GM18505 (cell line): ENCODE measurements at regions not wholly inside any gene's neighbourhood (a gene's known extent, or its start where the extent isn't known, plus 50 kb on each side); places are given as distances from the start of the nearest gene placed in this dataset.
"Not testable (repeated sequence)": the region's sequence is repeated elsewhere in the genome, so short reads cannot be mapped to it uniquely, and the experiment has no call there.

Experiments used
- ATAC-seq: cut with Tn5 transposase; IDR thresholded peaks from one replicate; pipeline ENCODE4 v1.9.1; 2021; ENCODE audit not compliant: unreplicated experiment
- POLR2A ChIP-seq: IDR thresholded peaks from 4 replicates; pipeline ENCODE4 v1.6.1; 2011; ENCODE audit warnings: borderline replicate concordance; ENCODE audit not compliant: insufficient read depth, insufficient read length; ENCODE audit errors: extremely low read depth

- ATAC-seq, result no peak
- TF ChIP-seq POLR2A, result no peak
Measured at GRCh38 chr7:25432807-25433206, 204.5 kb upstream of the NPVF start.

GRCh38 chr7:25436413-25436812 is 208.1 kb upstream of the NPVF start:
- ATAC-seq, result no peak
- TF ChIP-seq POLR2A, result no peak

DNA sequence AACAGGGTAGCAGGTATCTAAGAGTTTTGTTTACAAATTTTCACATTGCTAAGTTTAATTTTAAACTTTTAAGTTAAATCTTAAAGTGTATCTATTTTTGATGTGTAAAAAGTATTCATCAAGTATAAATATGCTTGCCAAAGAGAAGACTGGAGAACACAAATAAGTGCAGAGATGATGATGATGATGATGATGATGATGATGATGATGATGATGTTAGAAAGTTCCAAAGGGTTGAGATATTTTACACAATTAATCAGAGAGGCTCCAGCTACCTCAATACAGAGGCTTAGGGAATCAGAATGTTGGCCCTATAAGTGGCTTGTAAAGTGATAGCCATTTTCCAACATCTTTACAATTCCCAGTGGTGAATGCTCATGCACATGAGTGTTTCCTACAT is 209.0 kb upstream of the NPVF start:
- no peak for TF ChIP-seq POLR2A
- no peak for ATAC-seq

- no peak for ATAC-seq
- no peak for TF ChIP-seq POLR2A
Measured at GRCh38 chr7:25444991-25445390, 216.7 kb upstream of the NPVF start.

DNA sequence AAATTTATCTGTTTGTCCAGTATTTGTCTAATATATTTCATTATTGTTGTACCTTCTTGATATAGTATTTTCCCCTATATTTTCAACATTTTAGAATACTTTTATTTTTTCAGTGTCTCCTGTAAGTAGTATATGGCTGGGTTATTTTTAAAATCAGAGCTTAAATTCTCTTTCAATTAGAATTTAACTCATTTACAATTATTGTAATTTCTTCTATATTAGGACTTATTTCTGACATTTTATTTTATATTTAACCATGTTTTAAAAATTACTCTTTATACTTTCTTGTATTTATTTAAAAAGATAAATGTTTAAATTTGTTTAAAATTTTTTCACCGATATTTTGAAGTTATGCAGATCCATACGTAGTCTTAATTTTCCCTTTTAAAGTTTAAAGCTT is 220.0 kb upstream of the NPVF start:
- no peak for ATAC-seq
- TF ChIP-seq POLR2A, result no peak

- TF ChIP-seq POLR2A, result no peak
- no peak for ATAC-seq
Measured at GRCh38 chr7:25454020-25454419, 225.7 kb upstream of the NPVF start.

GRCh38 chr7:25454562-25455041 is 226.3 kb upstream of the NPVF start:
- ATAC-seq, result no peak
- TF ChIP-seq POLR2A, result no peak

DNA sequence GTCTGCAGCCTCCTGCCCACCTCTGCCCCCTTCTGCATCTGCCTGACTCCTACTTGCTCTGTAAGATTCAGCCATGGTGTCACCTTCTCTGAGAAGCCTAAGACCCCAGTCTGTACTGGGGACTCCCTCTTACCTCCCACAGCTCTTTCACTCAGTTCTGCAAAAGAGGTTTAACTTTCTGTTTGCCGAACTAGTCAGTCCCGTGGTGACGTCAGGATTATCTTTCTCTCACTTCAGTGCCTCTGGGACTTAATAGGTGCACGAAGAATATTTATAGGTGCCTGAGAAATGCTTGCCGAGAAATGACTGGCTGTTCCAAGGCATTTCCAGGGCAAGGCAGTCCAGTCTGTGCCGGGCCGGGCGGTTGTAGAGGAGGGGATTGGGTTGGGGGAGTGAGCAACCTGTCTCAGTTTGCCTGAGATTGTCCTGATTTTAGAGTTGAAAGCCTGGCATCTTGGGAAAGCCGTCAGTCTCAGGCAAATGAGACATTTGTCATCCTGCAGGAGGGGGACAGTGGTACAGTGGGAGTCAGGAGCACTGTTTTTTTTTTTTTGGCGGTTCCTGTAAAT is 227.5 kb upstream of the NPVF start:
- ATAC-seq, result no peak
- no peak for TF ChIP-seq POLR2A

- no peak for ATAC-seq
- TF ChIP-seq POLR2A, result no peak
Measured at GRCh38 chr7:25456467-25457171, 228.3 kb upstream of the NPVF start.

DNA sequence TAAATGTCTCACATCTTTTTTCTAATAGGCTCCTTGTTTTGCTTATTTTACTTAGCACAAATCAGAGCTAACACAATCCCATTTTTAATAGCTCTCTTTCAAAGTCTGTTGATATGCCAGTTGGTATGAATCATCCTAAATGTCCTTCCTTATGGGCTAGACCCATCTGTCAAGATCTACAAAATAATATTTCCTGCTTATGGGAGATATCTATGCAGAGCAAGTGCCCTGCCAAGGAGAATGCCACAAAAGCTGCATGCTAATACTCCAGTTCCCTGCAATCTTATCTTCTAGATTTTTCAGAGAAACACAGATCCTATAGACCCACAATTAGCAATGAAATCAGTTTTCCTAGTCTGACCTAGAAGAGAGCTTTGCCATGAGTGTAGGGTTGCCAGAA is 230.8 kb upstream of the NPVF start:
- no peak for ATAC-seq
- no peak for TF ChIP-seq POLR2A

- no peak for ATAC-seq
Measured at GRCh38 chr7:25460433-25460832, 232.1 kb upstream of the NPVF start.

GRCh38 chr7:25469669-25470068 is 241.4 kb upstream of the NPVF start:
- ATAC-seq, result no peak
- TF ChIP-seq POLR2A, result no peak

More at GRCh38 chr7:25460433-25460832, 232.1 kb upstream of the NPVF start:
- TF ChIP-seq POLR2A, result no peak

DNA sequence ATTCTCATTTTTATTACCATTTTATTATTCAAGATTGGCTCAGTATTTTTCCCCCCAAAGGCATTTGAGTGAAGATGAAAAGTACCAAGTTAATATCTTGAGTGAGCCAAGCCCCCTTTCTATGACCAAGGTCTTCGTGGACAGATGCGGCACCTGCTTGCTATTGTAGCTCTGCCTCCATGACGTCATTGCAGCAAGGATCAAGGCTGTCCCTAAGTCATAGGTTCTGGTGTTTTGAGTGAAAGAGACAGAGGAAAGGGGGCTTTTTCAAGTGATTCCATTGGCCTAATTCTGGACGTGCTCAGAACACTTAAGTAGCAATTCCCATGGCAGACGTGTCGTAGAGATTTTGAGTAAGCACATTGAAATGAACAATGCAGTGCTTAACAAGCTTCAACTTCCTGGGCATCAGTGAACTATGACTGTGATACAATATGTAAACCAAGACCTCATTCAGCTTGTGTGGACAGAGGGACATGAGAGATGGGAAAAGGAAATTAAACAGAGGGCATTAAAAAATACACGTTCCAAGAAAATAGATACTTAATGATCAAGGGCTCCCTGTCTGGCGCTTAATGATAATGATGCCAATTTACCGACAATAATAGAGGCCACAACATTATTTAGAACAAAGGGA is 248.7 kb upstream of the NPVF start:
- ATAC-seq, result no peak
- no peak for TF ChIP-seq POLR2A

DNA sequence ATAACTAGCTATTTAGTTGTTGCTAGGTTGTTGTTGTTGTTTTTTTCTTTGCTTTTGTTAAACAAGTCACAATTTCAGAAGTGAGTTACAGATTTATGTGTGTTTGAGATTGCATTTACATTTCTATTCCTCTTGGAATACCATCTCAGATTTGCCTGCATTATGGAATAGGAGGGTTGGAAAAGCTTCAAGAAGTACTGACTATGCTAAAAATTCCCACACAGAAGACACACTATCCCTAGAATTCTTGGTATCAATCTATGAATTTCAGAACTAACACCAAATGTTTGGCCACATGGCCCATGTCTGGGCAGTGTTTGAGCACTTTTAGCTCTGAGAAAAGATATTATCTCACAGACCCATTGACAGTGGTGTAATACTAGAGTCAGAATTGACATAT is 249.9 kb upstream of the NPVF start:
- not testable (repeated sequence) for ATAC-seq
